Activated gamma-delta T cell treated with anti-CD3 and anti-CD28 coated beads, Interleukin-2, amount 50 U/mL, for 16 hours (primary cell): ENCODE measurements at regions not wholly inside any gene's neighbourhood (a gene's known extent, or its start where the extent isn't known, plus 50 kb on each side); places are given as distances from the start of the nearest gene placed in this dataset.

Experiments
- DNase-seq: peaks from one replicate; pipeline ENCODE4 v3.0.0-alpha.2; 2020; ENCODE audit warnings: low read depth

DNA sequence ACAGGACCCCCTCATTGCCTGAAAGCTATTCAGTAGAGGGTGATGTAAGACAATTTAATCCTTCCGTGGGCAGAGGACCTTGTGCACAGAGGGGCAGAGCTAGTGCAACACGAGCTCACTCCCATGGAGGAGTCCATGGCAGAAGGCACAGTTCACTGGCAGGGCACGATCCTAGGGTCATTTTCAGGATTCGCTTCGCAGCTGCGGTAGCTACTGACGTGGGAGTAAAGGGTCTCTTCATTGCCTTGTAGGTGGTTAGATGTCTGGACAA is 207.8 kb downstream of the FOXO1 start:
- no peak for DNase-seq

DNA sequence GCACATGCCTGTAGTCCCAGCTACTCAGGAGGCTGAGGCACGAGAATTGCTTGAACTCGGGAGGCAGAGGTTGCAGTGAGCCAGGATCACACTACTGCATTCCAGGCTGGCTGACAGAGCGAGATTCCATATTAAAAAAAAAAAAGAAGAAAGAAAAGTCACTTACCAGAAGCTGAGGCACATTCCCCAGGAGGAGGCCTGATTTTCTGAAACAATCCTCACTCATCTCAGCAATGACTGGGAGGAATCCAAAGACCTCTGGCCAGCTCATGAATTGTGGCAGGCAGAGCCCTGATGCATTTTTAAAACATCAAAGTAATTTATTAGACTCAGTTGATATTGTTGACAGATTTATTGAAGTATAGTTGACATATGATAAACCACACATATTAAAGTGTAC is 206.3 kb downstream of the FOXO1 start:
- DNase-seq = no peak

DNA sequence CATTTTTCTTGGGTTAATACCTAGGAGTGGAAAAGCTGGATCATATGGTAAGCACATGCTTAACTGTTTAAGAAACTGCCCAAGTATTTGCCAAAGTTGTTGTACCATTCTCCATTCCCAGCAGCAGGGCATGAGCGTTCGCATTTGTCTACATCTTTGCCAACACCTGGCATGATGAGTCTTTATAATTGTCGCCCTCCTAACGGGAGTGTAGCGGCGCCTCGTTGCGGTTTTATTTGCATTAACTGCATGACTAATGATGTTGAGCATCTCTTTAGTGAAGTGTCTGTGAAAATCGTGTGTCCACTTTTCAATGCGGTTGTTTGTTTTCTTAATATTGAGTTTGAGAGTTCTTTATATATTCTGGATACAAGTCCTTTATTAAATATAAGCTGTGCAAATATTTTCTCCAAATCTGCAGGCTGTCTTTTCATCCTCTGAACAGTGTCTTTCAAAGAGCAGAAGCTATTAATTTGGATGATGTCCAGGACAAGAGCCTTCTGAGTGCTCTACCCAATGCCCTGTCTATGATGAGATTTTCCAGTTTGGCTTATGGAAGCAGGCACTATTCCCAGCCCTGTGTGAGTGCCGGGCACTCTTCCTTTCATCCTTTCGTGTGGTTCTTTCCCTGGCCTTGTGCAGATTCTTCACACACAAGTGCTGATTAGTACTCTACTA is 202.0 kb downstream of the FOXO1 start:
- DNase-seq = no peak

DNA sequence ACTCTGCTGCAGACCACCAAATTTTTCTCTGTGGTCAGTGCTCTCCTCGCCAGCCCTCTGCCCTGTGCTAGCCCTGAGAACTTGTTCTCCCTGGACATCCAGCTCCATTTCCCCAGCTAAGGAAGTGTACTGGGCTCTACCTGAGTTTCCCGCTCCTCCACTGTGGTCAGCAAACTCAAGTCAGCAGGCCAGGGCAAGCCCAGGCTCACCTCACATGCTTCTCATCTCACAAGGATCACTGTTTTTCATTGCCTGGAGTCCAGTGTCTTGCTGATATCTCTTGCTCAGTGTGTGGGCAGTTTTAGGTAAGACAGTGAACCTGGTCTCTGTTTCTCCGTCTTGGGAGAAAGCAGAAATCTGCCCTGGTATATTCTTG is 201.4 kb downstream of the FOXO1 start:
- DNase-seq = no peak

DNA sequence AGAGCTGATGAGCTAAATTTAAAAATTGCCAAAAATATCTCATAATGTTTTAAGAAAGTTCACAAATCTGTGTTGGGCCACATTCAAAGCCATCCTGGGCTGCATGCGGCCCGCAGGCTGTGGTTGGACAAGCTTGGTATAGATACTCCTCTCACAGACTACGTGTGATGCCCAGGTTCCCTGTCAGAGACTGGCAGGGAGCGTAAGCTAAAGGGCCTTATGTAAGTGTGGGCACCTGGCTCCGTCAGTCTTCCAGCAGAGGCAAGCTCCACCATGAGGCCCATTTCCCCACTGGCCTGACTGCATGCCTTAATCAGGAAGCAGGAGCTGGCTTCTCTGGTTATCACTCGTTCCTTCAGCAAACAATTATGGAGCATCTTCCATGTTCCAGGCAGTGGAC is 200.2 kb downstream of the FOXO1 start:
- DNase-seq = no peak

DNA sequence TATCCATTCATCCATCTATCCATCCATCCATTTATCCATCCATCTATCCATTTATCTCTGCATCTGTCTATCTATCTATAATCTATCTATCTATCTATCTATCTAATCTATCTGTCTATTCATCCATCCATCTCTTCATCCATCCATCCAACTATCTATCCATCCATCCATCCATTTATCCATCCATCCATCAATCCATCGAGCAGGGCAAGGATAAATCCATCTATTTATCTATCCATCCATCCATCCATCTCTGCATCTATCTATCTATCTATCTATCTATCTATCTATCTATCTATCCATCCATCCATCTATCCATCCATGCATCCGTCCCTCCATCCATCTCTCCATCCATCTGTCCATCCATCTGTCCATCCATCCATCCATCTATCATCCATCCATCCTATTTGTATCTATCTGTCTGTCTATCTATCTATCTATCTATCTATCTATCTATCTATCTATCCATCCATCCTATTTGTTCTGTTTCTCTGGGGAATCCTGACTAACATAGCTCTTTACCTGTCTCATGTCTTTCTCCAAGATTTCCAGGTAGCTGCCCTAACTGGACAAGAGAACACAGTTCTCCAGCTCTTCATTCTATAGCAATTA is 198.1 kb downstream of the FOXO1 start:
- no peak for DNase-seq

DNA sequence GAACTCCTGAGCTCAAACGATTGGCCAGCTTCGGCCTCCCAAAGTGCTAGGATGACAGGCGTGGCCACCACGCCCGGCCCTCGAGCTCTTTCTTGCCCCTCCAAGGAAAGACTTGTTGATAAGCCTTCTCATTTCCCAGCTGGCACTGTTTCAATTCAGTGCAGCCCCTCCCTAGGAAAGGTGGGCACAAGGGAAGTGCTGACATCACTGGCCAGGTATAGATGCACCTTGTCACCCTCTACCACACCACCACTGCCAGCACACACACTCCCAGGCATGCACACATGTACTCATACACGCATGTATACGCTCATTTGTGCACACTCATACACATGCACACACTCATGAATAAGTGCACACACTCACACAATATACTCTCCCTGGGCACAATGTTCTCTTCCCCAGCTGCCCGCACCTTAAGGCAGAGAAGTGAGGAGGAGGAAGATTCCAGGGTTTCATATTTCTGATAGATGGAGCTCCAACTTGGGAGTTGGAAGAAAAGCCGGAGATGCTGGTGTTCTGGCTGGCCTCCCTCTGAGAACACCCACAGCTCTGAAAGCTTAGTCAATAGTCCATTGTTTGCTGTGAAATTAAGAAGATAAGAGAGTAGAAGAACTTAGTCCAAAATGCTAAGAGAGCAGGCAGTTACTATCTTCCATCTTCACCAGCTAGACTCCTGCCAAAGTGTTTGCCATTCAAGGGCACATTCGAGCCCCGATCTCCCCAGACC is 196.7 kb downstream of the FOXO1 start:
- DNase-seq = no peak

DNA sequence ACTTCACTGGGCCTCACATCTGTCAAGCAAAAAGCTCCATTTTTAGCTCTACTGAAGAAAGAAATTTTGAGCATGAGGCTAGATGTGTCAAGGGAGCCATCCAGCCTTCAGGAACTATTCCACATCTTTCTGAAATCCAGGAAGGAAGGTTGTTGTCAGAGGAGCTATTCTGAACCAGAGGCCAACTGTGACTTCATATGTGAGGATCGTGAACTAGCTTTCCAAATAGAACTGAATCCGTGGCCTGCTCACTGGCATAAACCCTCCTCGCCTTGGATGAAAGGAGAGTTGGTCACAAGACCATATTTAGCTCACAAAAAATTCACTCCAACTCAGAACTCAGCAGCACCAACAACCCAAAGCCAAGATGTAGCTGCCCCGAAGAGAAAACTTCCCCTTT is 195.8 kb downstream of the FOXO1 start:
- no peak for DNase-seq

DNA sequence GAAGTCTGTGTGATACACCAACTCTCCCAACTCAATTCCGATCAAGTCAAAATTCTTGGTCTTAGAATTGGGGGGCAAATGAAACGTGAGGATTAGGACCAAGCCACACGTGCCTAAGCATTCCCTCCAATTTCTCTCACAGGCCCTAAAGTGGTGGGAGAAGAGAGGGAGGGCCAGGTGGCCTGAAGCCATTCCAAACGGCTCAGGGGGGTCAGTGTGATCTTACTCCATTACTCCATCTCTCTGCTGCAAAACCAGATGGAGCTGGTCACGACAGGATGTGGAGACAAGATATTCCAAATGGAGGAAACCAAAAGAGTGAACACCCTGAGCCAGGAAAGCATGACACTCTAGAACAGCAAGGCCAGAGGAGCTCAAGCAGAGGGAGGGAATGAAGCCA is 195.4 kb downstream of the FOXO1 start:
- DNase-seq = no peak

DNA sequence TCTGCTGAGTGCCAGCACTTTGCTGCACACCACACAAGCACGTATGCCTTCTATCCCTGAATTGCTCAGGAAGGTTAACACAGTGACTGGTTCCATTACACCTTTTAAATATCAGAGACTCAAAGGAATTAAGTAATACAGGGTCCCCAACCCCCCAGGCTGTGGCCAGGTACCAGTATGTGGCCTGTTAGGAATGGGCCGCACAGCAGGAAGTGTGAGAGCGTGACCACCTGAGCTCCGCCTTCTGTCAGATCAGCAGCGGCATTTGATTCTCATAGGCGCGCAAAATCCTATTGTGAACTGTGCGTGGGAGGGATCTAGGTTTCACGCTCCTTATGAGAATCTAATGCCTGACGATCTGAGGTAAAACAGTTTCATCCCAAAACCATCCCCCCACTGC is 194.5 kb downstream of the FOXO1 start:
- DNase-seq = no peak

DNA sequence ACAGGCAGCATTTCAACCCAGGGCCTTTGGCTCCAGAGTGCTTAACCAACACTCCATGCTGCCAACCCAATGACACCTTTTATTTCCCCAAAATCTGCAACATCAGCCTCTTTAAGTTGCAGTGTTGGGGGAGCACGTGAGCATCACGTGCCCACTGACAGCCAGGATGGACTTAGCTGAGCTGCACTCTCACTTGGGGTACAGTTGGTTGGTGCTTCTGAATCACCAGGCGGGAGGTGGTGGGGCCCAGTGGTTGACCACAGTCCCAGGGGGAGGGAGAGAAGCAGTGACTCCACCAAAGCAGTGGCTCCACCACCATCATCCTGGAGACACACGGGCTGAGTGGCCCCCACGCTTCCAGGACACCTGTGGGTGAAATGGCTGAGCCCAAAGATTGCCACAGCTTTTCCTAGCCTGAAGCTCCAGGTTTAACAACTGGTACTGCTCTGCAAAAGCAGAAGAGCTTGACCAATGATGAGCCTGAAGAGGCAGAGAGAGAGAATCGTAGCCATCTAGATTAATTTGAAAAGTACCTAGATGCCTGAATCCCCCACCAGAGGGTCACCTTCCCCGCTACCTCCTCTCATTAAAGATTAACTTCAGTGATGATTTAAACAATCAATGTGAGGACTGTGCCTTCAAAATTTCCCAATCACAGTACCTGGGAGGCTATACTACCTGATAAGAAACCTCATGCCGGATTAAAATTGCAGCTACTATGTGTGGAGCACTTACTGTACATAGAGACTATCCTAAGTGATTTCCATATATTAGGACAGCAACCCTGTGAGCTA is 193.8 kb downstream of the FOXO1 start:
- DNase-seq = no peak

DNA sequence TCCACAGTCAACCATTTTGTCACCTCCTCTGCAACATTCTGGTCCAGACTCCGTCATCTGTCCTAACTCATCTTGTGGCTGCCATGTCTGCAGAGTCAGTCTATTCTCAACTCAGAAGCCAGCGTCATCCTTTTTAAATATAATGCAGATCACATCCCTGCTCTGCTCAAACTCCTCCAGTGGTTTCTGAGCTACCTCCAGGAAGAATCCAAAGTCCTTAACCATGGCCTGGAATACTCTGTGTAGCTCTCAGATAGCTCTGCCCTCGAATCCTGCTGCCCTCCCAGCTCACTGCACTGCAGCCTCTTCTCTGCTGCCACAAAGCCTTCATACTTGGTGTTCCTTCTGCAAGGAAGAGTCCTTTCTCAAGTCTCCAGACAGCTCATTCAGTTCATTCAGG is 190.8 kb downstream of the FOXO1 start:
- DNase-seq = no peak

DNA sequence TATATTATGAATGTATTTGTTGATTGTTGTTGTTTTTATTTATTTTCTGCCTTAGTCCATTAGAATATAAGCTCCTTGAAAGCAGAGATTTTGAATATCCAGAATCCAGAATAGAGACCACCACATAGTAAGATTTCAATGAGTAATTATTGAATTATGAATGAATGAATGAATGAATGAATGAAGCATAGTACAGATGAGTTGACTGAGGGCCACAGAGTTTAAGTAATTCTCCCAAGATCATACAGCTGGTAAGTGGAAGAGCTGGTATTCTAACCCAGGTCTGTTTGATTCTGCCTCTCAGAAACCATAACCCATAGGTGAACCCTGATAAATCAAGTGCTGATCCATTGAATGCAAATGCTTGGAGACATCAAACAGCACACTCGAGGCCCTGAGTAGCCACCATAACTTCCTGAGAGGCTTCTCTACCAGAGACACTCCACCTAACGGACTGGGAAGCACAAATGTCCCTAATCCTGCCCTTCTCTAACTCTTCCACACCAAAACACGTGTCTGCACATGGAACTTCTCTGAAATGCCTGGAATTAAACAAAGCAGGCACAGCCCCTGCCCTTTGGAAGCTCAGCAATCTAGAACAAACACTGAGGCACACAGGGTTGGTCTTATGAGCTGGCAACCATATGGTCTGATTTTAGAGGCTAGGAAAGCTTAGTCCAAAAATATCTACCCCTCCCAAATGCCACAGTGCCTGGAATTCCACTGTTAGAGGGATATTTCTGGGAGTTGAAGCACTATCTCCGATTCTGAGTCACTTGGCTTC is 190.1 kb downstream of the FOXO1 start:
- DNase-seq = no peak

DNA sequence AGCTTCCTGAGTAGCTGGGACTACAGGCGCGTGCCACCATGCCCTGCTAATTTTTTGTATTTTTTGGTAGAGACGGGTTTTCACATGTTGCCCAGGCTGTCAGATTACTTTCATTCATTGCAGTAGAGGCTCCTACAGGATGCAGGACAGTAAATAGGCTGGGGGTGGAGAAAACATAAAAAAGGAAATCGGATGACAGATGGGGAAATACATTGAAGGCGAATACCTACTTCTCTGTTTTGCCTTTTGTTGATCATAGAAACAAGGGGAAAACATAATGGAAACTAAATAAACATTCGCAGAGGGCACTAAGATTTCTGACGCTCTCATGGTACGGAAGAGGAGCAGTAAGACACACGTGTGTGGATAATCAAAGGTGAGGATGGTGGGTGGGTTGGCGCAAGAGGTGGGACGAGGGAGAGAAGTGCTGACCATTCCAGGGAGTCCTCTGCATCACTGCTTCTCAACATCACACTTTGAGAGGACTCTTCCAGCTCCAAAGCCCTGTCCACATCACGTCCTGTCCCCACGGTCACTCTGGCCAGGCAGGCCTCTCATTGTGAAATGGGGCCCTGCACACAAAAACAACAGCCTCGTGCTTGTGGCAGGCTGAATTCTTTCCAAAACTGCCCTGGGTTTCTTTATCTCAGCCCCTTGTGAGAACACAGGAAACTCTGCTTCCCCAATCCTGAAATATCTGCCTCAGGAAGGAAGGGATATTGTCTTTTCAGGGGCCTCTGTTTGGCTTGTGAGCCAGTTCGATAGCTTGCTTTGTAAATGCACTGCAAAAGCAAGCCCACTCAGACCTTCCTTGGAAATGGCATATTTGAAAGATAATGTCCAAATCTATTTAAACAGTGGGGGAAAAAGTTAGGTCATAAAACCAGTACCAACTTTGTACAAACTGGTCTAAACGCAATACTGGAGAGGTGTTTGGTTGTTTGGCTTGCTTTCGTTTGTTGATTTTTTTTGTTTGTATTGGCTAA is 188.5 kb downstream of the FOXO1 start:
- no peak for DNase-seq

DNA sequence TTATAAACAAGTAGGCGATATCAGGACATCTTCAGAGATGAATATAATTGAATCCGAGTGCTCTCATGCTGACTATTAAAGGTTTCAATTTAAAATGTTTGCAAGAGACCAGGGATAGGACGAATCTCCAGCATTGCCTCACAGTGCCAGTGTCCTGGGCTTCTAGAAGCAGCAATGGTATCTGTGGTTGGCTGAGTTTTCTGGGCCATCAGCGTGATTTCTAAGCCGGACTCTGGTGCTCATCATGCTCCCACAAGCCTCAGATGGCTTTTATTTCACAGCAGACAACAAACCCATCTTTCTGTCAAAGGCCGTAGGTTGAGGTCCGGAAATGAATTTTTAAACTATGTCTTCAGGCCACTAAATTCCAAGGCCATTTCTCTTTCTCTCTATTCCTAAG is 187.7 kb downstream of the FOXO1 start:
- DNase-seq = no peak

DNA sequence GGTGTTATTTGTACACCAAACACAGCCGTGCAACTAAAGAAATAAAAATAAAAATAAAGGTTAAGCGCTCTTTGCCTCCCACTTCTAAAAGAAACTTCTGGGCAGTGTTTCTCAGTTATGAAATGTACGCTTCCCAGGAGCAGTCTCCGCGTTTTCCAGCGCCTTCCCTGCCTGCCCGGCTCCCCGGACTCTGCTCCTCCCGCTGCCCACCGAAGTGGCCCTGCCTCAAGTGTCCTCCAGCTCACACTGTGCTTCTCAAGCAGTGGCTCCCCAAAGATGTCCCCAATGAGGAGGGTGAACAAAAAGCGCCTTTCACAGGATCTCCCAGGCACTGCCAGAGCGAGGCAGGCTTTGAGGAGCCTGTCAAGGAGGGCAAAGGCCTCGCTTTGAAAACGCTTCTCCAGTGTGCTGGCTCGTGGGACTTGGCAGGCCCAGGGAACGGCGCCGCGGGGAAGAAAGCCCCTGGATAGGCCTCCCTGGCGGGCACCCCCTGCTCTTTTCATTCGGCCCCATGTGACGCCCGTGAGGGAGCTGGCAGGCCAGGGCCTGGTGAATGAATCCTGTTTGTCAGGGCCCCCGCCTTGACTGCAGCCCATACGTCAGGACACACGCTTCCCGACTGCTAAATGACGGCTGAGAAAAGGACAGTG is 187.1 kb downstream of the FOXO1 start:
- no peak for DNase-seq

DNA sequence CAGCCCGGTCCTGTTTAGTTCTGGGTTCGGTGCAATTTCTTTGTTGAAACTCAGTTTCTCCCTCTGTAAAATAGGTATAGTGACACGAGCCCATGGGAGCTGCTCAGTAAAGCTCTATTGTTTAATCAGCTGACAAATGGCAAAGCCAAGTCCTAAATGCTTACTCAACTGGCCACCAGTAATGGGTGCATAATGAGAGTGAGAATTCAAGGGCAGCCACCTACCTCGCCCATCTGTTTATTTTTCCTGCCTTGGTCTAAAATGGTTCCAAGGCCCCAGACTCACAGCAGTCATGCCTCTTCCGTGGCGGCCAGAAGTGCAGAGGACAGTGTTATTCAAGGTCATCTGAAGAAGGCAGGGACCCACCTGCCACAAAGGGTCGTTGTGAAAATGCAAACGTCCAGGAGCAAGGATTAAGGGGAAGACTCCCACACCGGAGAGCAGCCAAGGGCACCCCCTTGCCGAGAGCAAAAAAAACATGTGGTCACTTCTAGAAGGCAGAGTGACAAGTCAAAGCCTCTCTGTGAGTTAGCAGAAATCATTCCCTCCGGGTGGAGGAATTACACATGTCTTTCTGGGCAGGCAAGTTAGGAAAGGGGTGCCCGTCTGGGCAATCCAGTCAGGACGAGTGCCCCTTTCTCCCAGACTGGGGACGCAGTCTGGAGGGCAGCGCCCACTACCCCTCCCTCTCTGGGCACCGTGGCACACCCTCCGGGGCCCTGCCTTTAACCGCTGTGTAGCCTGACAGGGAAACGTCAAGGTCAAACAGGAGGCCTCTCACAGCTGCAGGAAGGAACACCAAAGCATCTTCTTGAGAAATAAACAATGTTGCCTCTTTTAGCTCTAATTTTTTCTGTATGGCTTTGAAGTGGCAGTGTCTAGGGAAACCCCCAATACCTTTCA is 186.2 kb downstream of the FOXO1 start:
- DNase-seq = no peak

DNA sequence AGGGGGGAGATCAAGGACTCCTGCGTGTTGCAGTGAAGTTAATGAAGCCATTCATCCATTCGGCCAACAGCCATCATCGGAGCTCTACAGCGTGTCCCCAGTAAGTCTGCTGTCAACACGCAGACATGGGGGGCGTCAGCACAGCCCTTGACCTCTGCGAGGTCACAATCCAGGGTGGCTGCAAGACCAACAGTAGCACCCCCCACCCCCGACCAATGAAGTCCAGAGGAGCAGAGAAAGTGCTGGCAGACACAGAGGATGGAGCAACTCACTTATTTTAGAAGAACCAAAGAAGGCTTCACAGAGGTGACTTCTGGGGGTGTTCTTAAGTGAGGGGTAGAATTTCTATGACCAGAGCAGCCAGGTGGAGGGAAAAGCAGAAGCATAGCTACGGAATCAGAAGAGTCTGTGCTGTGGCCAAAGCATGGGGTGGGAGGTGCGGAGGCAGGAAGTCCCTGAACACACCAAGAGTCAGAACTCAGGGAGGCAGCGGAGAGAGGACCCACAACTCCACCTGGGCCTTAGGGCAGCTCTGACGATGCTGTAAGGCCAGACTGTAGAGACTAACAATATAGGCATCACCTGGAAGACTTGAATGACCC is 185.4 kb downstream of the FOXO1 start:
- no peak for DNase-seq

DNA sequence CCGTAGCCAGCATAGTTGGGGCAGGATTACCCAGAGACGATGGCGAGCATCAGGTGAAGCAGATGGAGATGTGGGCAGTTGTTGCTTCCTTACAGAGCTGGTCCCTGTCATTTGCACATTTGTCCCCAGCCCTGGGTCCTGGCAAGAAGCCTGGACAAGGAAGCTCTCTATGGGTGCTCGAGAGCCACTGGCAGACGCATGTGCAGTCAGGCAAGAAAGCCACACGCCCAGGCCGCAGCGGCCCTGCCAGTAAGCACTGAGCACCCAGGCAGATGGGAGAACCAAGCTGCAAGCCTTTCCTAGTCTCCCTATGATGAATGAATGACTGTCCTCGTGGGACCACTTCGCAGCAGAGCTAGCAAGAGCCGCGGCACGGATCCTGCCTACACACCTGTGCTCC is 182.8 kb downstream of the FOXO1 start:
- DNase-seq = no peak
